Activated CD4-positive, alpha-beta memory T cell treated with anti-CD3 and anti-CD28 coated beads, Interleukin-2, amount 10 ng/mL, durations not matched to agents 7 days and 5 days (primary cell): ENCODE measurements at regions not wholly inside any gene's neighbourhood (a gene's known extent, or its start where the extent isn't known, plus 50 kb on each side); places are given as distances from the start of the nearest gene placed in this dataset.
"Not testable (repeated sequence)": the region's sequence is repeated elsewhere in the genome, so short reads cannot be mapped to it uniquely, and the experiment has no call there.

ENCODE experiments used
- CTCF ChIA-PET: fragments of 350-600 bp; sonication (Branson Sonifier 250); formaldehyde crosslinking; loops from one replicate; lab custom pipeline; 2021; ENCODE audit warnings: antibody characterized with exemption, inconsistent platforms; lab: Charles Lee
- POLR2A ChIA-PET: fragments of 350-600 bp; sonication (Branson Sonifier 250); formaldehyde crosslinking; loops from one replicate; lab custom pipeline; 2021; ENCODE audit warnings: antibody characterized with exemption; lab: Charles Lee
- DNase-seq: peaks from one replicate; pipeline ENCODE4 v3.0.0-alpha.2; 2020
- H3K27ac Mint-ChIP-seq: one replicate; pipeline ENCODE4 v1.8.0; 2021; ENCODE audit warnings: mild to moderate bottlenecking, mixed read lengths
- H3K27me3 Mint-ChIP-seq: one replicate; pipeline ENCODE4 v1.8.0; 2021; ENCODE audit warnings: mixed read lengths
- H3K36me3 Mint-ChIP-seq: one replicate; pipeline ENCODE4 v1.8.0; 2021; ENCODE audit warnings: low read depth, mixed read lengths
- H3K4me1 Mint-ChIP-seq: one replicate; pipeline ENCODE4 v1.8.0; 2021; ENCODE audit warnings: mixed read lengths
- H3K4me3 Mint-ChIP-seq: one replicate; pipeline ENCODE4 v1.8.0; 2021; ENCODE audit warnings: mild to moderate bottlenecking, mixed read lengths
- H3K9me3 Mint-ChIP-seq: one replicate; pipeline ENCODE4 v1.8.0; 2021; ENCODE audit warnings: mixed read lengths

GRCh38 chr14:103186909-103187586 lies 63.8 kb downstream of the TNFAIP2 start:
- no peaks in the 10 kb centered on the region for H3K36me3 Mint-ChIP-seq
- no peak overlapping the region for H3K27ac Mint-ChIP-seq
- no peaks in the 10 kb centered on the region for H3K9me3 Mint-ChIP-seq
- no peak for DNase-seq
- peaks cover 49% of the 10 kb centered on the region for H3K27me3 Mint-ChIP-seq
- H3K4me1 Mint-ChIP-seq = peaks cover 5% of the 10 kb centered on the region
- H3K4me3 Mint-ChIP-seq = no peak overlapping the region
- ChIA-PET POLR2A (no interaction called here), CTCF (interaction anchor here (1.3 to 1.6 kb wide), 2 partner anchors 46 to 82 kb away, joined by 3 to 7 read pairs; no protein-coding TSS in a partner anchor)

DNA sequence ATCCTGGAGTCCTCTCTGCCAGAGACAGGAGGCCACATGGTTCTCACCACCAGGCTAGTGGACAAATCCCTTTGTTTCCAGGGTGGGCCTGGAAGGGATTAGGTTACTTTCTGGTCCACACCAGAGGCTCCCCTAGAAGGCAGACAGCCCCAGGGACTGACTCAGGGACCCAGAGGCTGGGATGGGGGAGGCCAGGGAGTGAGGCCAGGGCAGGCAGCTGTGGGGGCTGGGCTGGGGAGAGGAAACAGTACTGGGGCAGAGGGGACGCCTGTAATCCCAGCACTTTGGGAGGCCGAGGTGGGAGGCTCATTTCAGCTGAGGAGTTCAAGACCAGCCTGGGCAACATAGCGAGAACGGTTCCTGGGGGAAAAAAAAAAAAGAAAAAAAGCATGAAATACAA lies 64.7 kb downstream of the TNFAIP2 start:
- peaks cover 6% of the 10 kb centered on the region for H3K4me1 Mint-ChIP-seq
- H3K9me3 Mint-ChIP-seq = no peaks in the 10 kb centered on the region
- no peaks in the 10 kb centered on the region for H3K36me3 Mint-ChIP-seq
- ChIA-PET POLR2A (no interaction called here), CTCF (no interaction called here)
- peaks cover 50% of the 10 kb centered on the region for H3K27me3 Mint-ChIP-seq
- no peak overlapping the region for H3K4me3 Mint-ChIP-seq
- no peak overlapping the region for H3K27ac Mint-ChIP-seq
- DNase-seq = no peak

DNA sequence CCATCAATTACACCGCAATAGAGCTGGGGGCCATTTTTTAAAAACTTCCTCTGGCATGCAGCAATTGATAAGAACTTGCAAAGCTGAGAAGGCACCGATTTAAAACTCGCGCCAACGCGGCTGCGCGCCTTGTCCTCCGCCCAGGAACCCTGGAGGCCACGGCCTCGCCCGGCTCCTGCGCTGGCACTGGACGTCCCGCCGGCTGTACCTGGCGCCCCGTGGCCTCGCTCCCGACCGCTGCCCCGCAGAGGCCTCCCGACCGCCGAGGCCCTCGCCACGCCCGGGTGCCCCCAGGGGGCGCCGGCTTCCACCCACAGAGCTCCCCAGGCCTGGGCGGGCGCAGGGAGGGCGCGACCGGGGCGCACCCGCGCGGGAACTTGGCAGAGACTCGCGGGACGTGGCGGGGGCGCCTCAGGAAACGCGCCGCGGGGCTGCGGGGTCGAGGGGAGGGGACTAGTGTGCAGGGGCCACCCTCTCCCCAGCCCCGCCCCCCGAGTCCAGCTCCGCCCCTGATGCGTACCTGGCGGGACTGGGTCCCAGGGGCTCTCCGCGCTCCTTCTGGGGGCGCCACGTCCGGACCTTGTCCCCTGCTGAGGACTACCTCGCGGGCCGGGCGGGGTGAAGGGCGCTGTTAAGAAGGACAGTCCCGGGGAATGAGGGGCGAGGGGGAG lies 65.7 kb downstream of the TNFAIP2 start:
- Mint-ChIP-seq H3K4me1 (peaks cover 6% of the 10 kb centered on the region), H3K27me3 (peaks cover 50% of the 10 kb centered on the region), H3K27ac (no peak overlapping the region), H3K4me3 (no peak overlapping the region), H3K36me3 (no peaks in the 10 kb centered on the region), H3K9me3 (no peaks in the 10 kb centered on the region)
- ChIA-PET POLR2A (no interaction called here), CTCF (no interaction called here)
- no peak for DNase-seq

DNA sequence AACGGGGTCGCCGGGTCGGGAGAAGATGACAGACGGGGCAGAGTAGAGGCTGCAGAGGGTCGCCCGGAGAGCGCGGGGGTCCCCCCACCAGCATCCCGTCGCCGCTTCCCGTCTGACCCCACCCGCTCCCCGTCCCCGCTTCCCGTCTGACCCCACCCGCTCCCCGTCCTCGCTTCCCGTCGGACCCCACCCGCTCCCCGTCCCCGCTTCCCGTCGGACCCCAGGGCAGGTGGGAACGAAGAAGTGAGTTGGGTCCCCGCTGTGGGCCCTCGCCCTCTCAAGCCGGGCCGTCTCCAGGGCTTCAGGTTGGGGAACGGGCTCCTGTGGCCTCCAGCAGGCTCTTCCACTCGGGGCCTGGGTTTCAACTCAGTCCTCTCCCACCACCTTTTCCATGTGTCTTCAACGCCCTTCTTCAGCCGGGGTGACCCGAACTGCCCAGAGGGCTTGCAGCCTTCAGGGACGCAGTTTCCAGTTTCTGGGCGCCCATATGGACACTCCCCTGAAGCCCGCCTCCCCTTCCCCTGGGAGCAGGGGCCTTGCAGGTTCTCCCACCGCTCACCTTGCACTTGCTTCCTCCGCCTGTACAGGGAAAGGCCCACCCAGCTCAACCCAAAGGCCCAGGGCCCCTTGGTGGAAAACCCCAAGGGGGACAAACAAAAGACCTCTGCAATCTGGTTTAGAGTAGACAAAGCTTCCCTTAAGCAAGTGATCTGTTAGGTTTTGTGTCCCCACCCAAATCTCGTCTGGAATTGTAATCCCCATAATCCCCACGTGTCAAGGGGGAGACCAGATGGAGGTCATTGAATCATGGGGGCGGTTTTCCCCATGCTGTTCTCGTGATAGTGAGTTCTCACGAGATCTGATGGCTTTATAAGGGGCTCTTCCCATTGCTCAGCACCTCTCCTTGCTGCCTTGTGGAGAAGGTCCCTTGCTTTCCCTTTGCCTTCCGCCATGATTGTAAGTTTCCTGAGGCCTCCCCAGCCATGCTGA lies 66.5 kb downstream of the TNFAIP2 start:
- Mint-ChIP-seq H3K27me3 (peaks cover 45% of the 10 kb centered on the region), H3K4me1 (peaks cover 6% of the 10 kb centered on the region), H3K36me3 (no peaks in the 10 kb centered on the region), H3K9me3 (no peaks in the 10 kb centered on the region), H3K27ac (no peak overlapping the region), H3K4me3 (no peak overlapping the region)
- ChIA-PET CTCF (no interaction called here), POLR2A (no interaction called here)
- no peak for DNase-seq

GRCh38 chr14:103190741-103191140 lies 67.5 kb downstream of the TNFAIP2 start:
- POLR2A ChIA-PET = no interaction called here
- no peaks in the 10 kb centered on the region for H3K9me3 Mint-ChIP-seq
- H3K4me1 Mint-ChIP-seq = peaks cover 6% of the 10 kb centered on the region
- CTCF ChIA-PET = interaction anchor here (0.7 kb wide), 1 partner anchor 63 kb away, joined by 3 read pairs; no protein-coding TSS in a partner anchor
- no peak for DNase-seq
- no peak overlapping the region for H3K27ac Mint-ChIP-seq
- H3K36me3 Mint-ChIP-seq = no peaks in the 10 kb centered on the region
- H3K27me3 Mint-ChIP-seq = peaks cover 44% of the 10 kb centered on the region
- no peak overlapping the region for H3K4me3 Mint-ChIP-seq

- peaks cover 34% of the 10 kb centered on the region for H3K27me3 Mint-ChIP-seq
- POLR2A ChIA-PET = no interaction called here
- H3K4me1 Mint-ChIP-seq = peaks cover 6% of the 10 kb centered on the region
- H3K4me3 Mint-ChIP-seq = no peak overlapping the region
- H3K27ac Mint-ChIP-seq = no peak overlapping the region
- CTCF ChIA-PET = no interaction called here
- no peak for DNase-seq
- H3K9me3 Mint-ChIP-seq = no peaks in the 10 kb centered on the region
- H3K36me3 Mint-ChIP-seq = no peaks in the 10 kb centered on the region
Measured at GRCh38 chr14:103191844-103192243, 68.6 kb downstream of the TNFAIP2 start.

DNA sequence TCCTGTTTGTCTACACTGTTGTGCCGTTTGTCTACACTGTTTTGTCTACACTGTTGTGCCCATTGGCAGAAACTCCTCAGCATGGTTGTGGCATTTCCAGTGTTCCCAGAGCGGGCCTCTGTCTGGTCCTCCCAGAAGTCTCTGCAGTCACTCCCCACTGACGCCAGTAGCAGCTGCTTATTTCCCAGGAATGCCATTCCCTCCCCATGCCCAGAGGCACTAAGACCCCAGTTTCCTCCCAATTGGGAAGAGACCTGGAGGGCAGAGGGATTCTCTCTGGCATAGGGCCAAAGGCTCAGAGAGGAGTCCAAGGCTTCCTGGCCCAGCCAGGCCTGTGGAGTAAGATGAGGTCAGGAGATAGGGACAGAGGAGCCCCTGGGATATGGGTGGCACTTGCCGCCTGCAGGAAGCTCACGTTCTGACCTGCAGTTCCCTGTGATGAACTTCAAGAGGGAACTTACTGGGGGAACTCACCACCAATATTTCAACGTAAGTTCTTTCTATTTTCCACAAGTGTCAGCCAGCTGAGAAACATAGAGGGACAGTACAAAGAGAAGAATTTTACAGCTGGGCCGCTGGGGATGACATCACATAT lies 69.1 kb downstream of the TNFAIP2 start:
- H3K4me1 Mint-ChIP-seq = peaks cover 6% of the 10 kb centered on the region
- ChIA-PET POLR2A (no interaction called here), CTCF (no interaction called here)
- no peak overlapping the region for H3K27ac Mint-ChIP-seq
- H3K9me3 Mint-ChIP-seq = no peaks in the 10 kb centered on the region
- H3K36me3 Mint-ChIP-seq = no peaks in the 10 kb centered on the region
- peaks cover 30% of the 10 kb centered on the region for H3K27me3 Mint-ChIP-seq
- no peak overlapping the region for H3K4me3 Mint-ChIP-seq
- no peak for DNase-seq

DNA sequence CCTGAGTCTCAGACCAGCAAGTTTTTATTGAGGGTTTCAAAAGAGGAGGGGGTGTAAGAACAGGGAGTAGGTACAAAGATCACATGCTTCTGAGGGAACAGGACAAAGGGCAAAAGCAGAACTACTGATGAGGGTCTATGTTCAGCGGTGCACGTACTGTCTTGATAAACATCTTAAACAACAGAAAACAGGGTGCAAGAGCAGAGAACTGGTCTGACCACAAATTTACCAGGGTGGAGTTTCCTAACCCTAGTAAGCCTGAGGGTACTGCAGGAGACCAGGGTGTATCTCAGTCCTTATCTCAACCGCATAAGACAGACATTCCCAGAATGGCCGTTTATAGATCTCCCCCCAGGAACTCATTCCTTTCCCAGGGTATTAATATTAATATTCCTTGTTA lies 69.6 kb downstream of the TNFAIP2 start:
- H3K27me3 Mint-ChIP-seq = peaks cover 25% of the 10 kb centered on the region
- POLR2A ChIA-PET, H3K36me3 Mint-ChIP-seq, CTCF ChIA-PET, H3K27ac Mint-ChIP-seq, H3K4me1 Mint-ChIP-seq, H3K4me3 Mint-ChIP-seq, H3K9me3 Mint-ChIP-seq, DNase-seq: not testable (repeated sequence)

DNA sequence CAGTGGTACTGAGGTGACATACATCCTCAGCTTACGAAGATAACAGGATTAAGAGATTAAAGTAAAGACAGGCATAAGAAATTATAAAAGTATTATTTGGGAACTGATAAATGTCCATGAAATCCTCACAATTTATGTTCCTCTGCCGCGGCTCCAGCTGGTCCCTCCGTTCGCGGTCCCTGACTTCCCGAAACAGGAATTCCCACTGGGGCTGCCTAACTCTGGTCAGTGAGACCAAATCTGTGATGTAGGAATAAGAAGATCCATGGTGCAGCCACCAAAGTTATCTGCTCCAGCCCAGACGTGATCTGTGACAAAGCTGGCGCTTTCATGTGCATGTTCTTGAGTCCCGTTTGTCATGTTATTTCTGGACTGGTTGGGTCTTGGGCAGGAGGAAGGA lies 70.2 kb downstream of the TNFAIP2 start:
- CTCF ChIA-PET, H3K27ac Mint-ChIP-seq: not testable (repeated sequence)

DNA sequence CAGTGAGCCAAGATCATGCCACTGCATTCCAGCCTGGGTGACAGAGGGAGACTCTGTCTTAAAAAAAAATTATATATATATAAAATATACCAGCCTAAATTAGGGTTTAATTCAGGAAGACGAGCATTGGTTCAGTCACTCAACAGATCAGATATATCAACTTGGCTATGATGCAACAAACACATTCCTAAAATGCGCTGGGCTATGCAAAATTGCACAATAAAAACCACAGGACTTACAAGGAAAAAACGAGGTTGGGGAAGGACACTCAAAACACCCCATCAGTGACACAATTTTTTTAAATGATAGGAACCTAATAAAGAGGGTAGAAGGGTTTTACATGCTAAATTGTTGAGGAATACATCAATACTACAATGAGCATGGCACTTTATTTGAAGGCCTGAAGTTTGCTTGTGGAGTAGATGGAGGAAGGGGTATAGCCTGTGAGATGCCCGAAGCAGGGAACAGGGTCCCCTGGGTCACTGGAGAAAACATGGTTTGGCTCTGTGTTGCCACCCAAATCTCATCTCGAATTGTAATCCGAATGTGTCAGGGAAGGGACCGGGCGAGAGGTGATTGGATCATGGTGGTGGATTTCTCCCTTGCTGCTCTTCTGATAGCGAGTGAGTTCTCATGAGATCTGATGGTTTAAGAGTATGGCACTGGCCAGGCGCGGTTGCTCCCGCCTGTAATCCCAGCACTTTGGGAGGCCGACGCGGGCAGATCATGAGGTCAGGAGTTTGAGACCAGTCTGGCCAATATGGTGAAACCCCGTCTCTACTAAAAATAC lies 71.2 kb downstream of the TNFAIP2 start:
- POLR2A ChIA-PET = no interaction called here
- CTCF ChIA-PET = no interaction called here
- Mint-ChIP-seq H3K27me3 (peaks cover 16% of the 10 kb centered on the region), H3K36me3 (no peaks in the 10 kb centered on the region), H3K27ac (no peak overlapping the region), H3K4me1 (peaks cover 6% of the 10 kb centered on the region), H3K9me3 (no peaks in the 10 kb centered on the region), H3K4me3 (no peak overlapping the region)
- no peak for DNase-seq

More for the DNA sequence above, 70.2 kb downstream of the TNFAIP2 start:
- POLR2A ChIA-PET, H3K9me3 Mint-ChIP-seq, H3K4me3 Mint-ChIP-seq, H3K36me3 Mint-ChIP-seq, DNase-seq, H3K4me1 Mint-ChIP-seq: not testable (repeated sequence)
- peaks cover 19% of the 10 kb centered on the region for H3K27me3 Mint-ChIP-seq

DNA sequence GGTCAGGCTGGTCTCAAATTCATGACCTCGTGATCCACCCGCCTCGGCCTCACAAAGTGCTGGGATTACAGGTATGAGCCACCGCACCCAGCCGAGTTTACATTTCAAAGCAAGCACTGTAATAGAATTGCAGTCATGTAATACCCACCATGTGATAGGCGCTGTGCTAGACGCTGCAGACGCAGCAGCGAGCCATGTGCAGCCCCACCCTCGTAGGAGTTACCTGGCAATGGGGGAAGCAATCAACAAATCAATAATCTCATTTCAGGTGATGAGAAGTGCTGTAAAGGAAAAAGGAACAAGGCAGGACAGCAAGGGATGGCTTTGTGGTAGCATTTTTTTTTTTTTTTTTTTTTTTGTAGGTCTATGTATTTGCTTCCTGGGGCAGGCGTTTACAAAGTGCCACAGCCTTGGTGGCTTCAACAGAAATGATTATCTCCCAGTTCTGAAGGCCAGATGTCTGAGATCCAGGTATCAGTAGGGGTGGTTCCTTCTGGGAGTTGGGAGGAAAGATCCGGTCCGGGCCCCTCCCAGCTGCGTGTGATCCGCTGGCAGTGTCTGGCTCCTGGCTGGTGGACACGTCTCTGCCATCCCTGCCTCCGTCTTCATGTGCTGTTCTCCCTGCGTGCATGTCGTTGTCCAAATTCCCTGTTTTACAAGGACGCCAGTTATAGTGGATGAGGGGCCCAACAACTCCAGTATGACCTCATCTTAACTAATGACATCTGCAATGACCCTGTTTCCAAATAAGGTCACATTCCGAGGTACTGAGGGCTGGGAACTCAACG lies 72.8 kb downstream of the TNFAIP2 start:
- no peaks in the 10 kb centered on the region for H3K36me3 Mint-ChIP-seq
- H3K27ac Mint-ChIP-seq = no peak overlapping the region
- H3K9me3 Mint-ChIP-seq = no peaks in the 10 kb centered on the region
- no peak overlapping the region for H3K4me3 Mint-ChIP-seq
- DNase-seq = no peak
- H3K27me3 Mint-ChIP-seq = peaks cover 5% of the 10 kb centered on the region
- CTCF ChIA-PET = no interaction called here
- POLR2A ChIA-PET = no interaction called here
- H3K4me1 Mint-ChIP-seq = peaks cover 3% of the 10 kb centered on the region

DNA sequence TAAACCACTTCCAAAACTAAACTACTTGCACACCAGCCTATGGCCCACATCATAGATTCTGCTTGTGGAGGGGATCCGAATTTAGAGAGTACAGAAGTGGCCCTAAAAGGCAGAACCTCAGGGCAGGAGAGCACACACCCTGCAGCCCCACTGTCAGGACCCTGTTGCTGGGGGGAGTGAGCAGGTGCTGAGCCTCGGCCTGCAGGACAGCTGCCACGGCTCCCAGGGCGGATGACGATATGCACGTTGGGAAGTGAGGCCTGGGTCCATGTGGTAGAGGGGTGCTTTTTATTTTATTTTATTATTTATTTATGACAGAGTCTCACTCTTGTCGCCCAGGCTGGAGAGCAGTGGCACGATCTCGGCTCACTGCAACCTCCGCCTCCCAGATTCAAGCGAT lies 73.5 kb downstream of the TNFAIP2 start:
- Mint-ChIP-seq H3K4me3 (no peak overlapping the region), H3K27me3 (peaks cover 3% of the 10 kb centered on the region)
- POLR2A ChIA-PET = no interaction called here

More for the DNA sequence above, 73.5 kb downstream of the TNFAIP2 start:
- no peaks in the 10 kb centered on the region for H3K9me3 Mint-ChIP-seq
- H3K36me3 Mint-ChIP-seq = no peaks in the 10 kb centered on the region
- H3K27ac Mint-ChIP-seq = no peak overlapping the region
- CTCF ChIA-PET = no interaction called here
- DNase-seq = no peak
- H3K4me1 Mint-ChIP-seq = peaks cover 3% of the 10 kb centered on the region
